ENCODE measurements at regions not wholly inside any gene's neighbourhood (a gene's known extent, or its start where the extent isn't known, plus 50 kb on each side); places are given as distances from the start of the nearest gene placed in this dataset.

DNA sequence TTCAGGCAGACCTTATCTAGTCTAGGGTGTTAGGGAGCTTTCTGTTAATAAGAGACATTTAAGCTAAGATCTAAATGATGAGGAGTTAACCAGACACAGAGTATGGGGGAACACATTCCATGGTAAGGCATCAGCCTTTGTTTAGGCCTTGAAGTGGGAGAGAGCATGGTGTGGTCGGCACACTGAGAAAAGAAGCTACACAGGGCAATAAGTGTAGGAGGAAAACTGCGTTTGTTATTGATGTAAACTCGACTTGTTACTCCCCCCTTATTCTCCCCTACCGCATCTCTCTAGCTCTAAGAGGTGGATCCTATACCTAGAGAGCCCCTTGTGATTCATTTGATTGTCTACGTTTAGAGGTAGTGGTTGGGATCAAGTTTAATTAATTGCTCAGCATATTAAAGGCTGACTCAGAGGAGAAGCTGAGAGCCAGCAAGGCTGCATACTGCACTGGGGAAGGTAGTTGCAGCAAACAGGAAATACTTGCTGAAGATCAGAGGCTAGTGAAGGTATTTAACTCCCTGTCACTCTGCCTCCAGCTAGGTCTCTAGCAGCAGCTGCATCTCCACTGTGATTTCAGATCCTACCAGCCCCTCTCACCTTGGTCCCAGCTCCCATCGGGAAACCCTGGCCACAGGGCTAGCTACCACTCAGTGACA, 86.8 kb upstream of the TEAD1 start:
- TF ChIP-seq EP300 (IDR thresholded peaks at IDR 0.05) = no peak
- TF ChIP-seq, protein P1, sequence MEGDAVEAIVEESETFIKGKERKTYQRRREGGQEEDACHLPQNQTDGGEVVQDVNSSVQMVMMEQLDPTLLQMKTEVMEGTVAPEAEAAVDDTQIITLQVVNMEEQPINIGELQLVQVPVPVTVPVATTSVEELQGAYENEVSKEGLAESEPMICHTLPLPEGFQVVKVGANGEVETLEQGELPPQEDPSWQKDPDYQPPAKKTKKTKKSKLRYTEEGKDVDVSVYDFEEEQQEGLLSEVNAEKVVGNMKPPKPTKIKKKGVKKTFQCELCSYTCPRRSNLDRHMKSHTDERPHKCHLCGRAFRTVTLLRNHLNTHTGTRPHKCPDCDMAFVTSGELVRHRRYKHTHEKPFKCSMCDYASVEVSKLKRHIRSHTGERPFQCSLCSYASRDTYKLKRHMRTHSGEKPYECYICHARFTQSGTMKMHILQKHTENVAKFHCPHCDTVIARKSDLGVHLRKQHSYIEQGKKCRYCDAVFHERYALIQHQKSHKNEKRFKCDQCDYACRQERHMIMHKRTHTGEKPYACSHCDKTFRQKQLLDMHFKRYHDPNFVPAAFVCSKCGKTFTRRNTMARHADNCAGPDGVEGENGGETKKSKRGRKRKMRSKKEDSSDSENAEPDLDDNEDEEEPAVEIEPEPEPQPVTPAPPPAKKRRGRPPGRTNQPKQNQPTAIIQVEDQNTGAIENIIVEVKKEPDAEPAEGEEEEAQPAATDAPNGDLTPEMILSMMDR (IDR thresholded peaks at IDR 0.05) = no peak
- no peak for TF ChIP-seq POLR2A (IDR thresholded peaks at IDR 0.05)
